Ishikawa (cell line): ENCODE measurements at regions not wholly inside any gene's neighbourhood (a gene's known extent, or its start where the extent isn't known, plus 50 kb on each side); places are given as distances from the start of the nearest gene placed in this dataset.

ENCODE experiments used
- CEBPB ChIP-seq: IDR thresholded peaks from 2 replicates; pipeline ENCODE4 v1.6.1; 2012
- CREB1 ChIP-seq: IDR thresholded peaks from 2 replicates; pipeline ENCODE4 v1.6.1; 2012; ENCODE audit warnings: low read depth
- EGR1 ChIP-seq: IDR thresholded peaks from 2 replicates; pipeline ENCODE4 v1.6.1; 2012
- EP300 ChIP-seq: IDR thresholded peaks from 2 replicates; pipeline ENCODE4 v1.6.1; 2012; ENCODE audit warnings: borderline replicate concordance
- MAX ChIP-seq: IDR thresholded peaks from 2 replicates; pipeline ENCODE4 v1.6.1; 2012
- RAD21 ChIP-seq: IDR thresholded peaks from 2 replicates; pipeline ENCODE4 v1.6.1; 2012; ENCODE audit warnings: low read depth
- REST ChIP-seq: IDR thresholded peaks from 2 replicates; pipeline ENCODE4 v1.6.1; 2012; ENCODE audit warnings: low read depth, mild to moderate bottlenecking
- TAF1 ChIP-seq: IDR thresholded peaks from 2 replicates; pipeline ENCODE4 v1.6.1; 2012; ENCODE audit warnings: low read depth, mild to moderate bottlenecking
- USF1 ChIP-seq: IDR thresholded peaks from 2 replicates; pipeline ENCODE4 v1.6.1; 2012
- YY1 ChIP-seq: IDR thresholded peaks from 2 replicates; pipeline ENCODE4 v1.6.1; 2012; ENCODE audit warnings: low read depth

- TF ChIP-seq MAX (no peak), EP300 (no peak), CEBPB (no peak), CREB1 (no peak), TAF1 (no peak), EGR1 (no peak), YY1 (no peak), USF1 (no peak), REST (no peak), RAD21 (no peak)
Measured at GRCh38 chr5:53219174-53219573, 109.6 kb upstream of the MOCS2 start.
